SU-DHL-6 (cell line): ENCODE measurements at regions not wholly inside any gene's neighbourhood (a gene's known extent, or its start where the extent isn't known, plus 50 kb on each side); places are given as distances from the start of the nearest gene placed in this dataset.
"Not testable (repeated sequence)": the region's sequence is repeated elsewhere in the genome, so short reads cannot be mapped to it uniquely, and the experiment has no call there.

Experiments
- H2AFZ ChIP-seq: fragments of 200-600 bp; sonication (generic); 2 replicates; pipeline ENCODE4 v1.6.1; 2014; ENCODE audit warnings: low read depth, mild to moderate bottlenecking, moderate library complexity, mixed read lengths, antibody characterized with exemption, low read length; ENCODE audit not compliant: severe bottlenecking
- H3F3A ChIP-seq: fragments of 200-600 bp; shearing (Covaris generic); 2 replicates; pipeline ENCODE4 v1.6.0; 2016; ENCODE audit warnings: antibody characterized with exemption, mild to moderate bottlenecking; ENCODE audit not compliant: insufficient read depth
- H3K27ac ChIP-seq: fragments of 200-600 bp; sonication (generic); 2 replicates; pipeline ENCODE4 v1.5.1; 2016; ENCODE audit warnings: low read depth, mild to moderate bottlenecking, low read length, moderate library complexity, mixed read lengths
- H3K27me3 ChIP-seq: fragments of 200-600 bp; sonication (generic), shearing (Covaris generic); 2 replicates; pipeline ENCODE4 v1.6.0; 2014; ENCODE audit warnings: mild to moderate bottlenecking, low read length
- H3K36me3 ChIP-seq: fragments of 200-600 bp; sonication (generic); 2 replicates; pipeline ENCODE4 v1.6.1; 2014; ENCODE audit warnings: mild to moderate bottlenecking, low read length, mixed read lengths
- H3K4me2 ChIP-seq: fragments of 300-600, 200-600 bp; shearing (Covaris generic), sonication (generic); 2 replicates; pipeline ENCODE4 v1.6.0; 2014; ENCODE audit warnings: low read length, low read depth, mild to moderate bottlenecking; ENCODE audit not compliant: poor library complexity, severe bottlenecking
- H3K4me3 ChIP-seq: fragments of 200-600 bp; sonication (generic); 2 replicates; pipeline ENCODE4 v1.5.1; 2014; ENCODE audit warnings: antibody characterized with exemption, low read length, mild to moderate bottlenecking, mixed read lengths; ENCODE audit not compliant: insufficient read depth, poor library complexity, severe bottlenecking
- H3K79me2 ChIP-seq: fragments of 200-600 bp; sonication (generic); 2 replicates; pipeline ENCODE4 v1.6.1; 2014; ENCODE audit warnings: mild to moderate bottlenecking, low read length, moderate library complexity; ENCODE audit not compliant: insufficient read depth
- H3K9ac ChIP-seq: fragments of 200-600 bp; sonication (generic); 2 replicates; pipeline ENCODE4 v1.7.0; 2014; ENCODE audit warnings: mild to moderate bottlenecking, low read length
- H3K9me2 ChIP-seq: fragments of 200-600 bp; sonication (generic); replicated peaks from 2 replicates; pipeline ENCODE4 v1.6.1; 2014; ENCODE audit warnings: low read length; ENCODE audit not compliant: insufficient read depth
- H3K9me3 ChIP-seq: fragments of 200-600 bp; sonication (generic); 2 replicates; pipeline ENCODE4 v1.6.1; 2014; ENCODE audit warnings: low read length, mixed read lengths; ENCODE audit not compliant: insufficient read depth
- H4K20me1 ChIP-seq: fragments of 200-600 bp; sonication (generic); 2 replicates; pipeline ENCODE4 v1.6.1; 2014; ENCODE audit warnings: low read depth, mild to moderate bottlenecking, antibody characterized with exemption, low read length, moderate library complexity, mixed read lengths
- EZH2phosphoT487 ChIP-seq: fragments of 200-600 bp; sonication (generic), shearing (Covaris generic); conservative IDR thresholded peaks from 2 replicates; pipeline ENCODE4 v1.6.1; 2018; ENCODE audit warnings: mild to moderate bottlenecking, antibody characterized with exemption, low read length, moderate library complexity, mixed read lengths
- TF ChIP-seq, protein P1 (sequence below): fragments of 200-600 bp; sonication (generic); IDR thresholded peaks from one replicate; pipeline ENCODE4 v1.5.1; 2017; ENCODE audit warnings: antibody characterized with exemption, mild to moderate bottlenecking, low read length, moderate library complexity; ENCODE audit not compliant: insufficient read depth, poor library complexity, severe bottlenecking

DNA sequence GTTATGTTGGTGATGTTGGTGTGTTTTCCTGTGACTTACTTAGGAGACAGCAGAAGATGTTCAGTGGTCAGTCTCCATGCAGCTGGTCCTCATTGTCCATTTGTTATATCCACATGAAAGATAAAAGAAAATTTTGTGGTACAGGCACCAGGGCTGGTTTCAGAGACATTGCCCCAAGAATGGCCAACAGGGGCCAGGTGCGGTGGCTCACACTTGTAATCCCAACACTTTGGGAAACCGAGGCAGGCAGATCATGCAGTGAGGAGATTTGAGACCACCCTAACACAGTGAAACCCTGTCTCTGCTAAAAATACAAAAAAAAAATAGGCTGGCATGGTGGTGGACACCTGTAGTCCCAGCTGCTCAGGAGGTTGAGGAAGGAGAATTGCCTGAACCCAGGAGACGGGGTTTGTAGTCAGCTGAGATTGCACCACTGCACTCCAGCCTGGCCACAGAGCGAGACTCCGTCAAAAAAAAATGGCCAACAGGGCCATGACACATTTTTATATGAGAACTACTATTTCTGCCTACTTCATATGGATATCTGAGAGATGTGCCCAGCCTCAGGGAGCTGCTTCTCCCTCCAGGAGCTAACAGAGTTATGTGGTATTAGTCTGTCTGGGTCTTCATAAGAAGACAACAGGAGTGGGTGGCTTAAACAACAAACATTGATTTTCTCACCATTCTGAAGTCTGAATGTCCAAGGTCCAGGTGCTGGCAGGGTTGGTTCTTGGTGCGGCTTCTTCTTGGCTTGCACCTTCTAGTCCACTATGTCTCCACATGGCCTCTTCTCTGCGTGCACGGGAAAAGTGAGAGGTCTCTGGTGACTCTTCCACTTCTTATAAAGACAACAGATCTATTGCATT is 821.7 kb downstream of the TMEM121 start:
- no peak overlapping the region for H3K4me2 ChIP-seq
- H3K4me3 ChIP-seq = no peak overlapping the region
- no peak overlapping the region for H3K9ac ChIP-seq
- no peaks in the 10 kb centered on the region for H3F3A ChIP-seq
- H3K27me3 ChIP-seq = no peaks in the 10 kb centered on the region
- no peak overlapping the region for H3K27ac ChIP-seq
- no peaks in the 10 kb centered on the region for H3K9me3 ChIP-seq
- no peaks in the 10 kb centered on the region for H3K36me3 ChIP-seq
- TF ChIP-seq, protein P1, sequence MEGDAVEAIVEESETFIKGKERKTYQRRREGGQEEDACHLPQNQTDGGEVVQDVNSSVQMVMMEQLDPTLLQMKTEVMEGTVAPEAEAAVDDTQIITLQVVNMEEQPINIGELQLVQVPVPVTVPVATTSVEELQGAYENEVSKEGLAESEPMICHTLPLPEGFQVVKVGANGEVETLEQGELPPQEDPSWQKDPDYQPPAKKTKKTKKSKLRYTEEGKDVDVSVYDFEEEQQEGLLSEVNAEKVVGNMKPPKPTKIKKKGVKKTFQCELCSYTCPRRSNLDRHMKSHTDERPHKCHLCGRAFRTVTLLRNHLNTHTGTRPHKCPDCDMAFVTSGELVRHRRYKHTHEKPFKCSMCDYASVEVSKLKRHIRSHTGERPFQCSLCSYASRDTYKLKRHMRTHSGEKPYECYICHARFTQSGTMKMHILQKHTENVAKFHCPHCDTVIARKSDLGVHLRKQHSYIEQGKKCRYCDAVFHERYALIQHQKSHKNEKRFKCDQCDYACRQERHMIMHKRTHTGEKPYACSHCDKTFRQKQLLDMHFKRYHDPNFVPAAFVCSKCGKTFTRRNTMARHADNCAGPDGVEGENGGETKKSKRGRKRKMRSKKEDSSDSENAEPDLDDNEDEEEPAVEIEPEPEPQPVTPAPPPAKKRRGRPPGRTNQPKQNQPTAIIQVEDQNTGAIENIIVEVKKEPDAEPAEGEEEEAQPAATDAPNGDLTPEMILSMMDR = no peak
- no peak for TF ChIP-seq EZH2phosphoT487
- no peaks in the 10 kb centered on the region for H3K79me2 ChIP-seq
- no peak overlapping the region for H2AFZ ChIP-seq
- H3K9me2 ChIP-seq = no peaks in the 10 kb centered on the region
- no peaks in the 10 kb centered on the region for H4K20me1 ChIP-seq

DNA sequence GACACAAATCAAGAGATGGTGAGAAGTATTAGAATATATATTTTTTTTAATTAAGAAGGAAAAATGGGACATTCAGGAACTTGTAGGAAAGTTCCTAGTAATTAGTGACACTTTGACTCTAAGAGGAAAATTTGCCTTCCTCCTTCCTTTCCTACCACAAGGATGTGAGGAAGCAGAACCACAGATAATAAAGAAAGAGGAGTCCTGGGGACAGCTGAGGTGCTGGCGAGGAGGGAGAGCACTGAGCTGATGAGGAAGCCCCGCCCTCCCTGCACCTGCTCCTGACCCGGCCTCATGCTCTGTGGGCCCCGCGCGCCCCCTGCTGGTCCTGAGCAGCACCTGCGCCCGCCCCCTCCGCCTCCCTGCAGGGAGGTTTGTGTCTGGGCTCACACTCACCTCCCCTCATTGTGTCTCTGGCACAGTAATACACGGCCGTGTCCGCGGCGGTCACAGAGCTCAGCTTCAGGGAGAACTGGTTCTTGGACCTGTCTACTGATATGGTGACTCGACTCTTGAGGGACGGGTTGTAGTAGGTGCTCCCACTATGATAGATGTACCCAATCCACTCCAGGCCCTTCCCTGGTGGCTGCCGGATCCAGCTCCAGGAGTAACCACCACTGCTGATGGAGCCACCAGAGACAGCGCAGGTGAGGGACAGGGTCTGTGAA is 822.6 kb downstream of the TMEM121 start:
- not testable (repeated sequence) for H3K36me3 ChIP-seq, H2AFZ ChIP-seq, H3K27me3 ChIP-seq, H3K9ac ChIP-seq, H3K9me2 ChIP-seq, H3K9me3 ChIP-seq, H3F3A ChIP-seq, H3K27ac ChIP-seq, H3K4me2 ChIP-seq, H3K79me2 ChIP-seq, H4K20me1 ChIP-seq, H3K4me3 ChIP-seq

DNA sequence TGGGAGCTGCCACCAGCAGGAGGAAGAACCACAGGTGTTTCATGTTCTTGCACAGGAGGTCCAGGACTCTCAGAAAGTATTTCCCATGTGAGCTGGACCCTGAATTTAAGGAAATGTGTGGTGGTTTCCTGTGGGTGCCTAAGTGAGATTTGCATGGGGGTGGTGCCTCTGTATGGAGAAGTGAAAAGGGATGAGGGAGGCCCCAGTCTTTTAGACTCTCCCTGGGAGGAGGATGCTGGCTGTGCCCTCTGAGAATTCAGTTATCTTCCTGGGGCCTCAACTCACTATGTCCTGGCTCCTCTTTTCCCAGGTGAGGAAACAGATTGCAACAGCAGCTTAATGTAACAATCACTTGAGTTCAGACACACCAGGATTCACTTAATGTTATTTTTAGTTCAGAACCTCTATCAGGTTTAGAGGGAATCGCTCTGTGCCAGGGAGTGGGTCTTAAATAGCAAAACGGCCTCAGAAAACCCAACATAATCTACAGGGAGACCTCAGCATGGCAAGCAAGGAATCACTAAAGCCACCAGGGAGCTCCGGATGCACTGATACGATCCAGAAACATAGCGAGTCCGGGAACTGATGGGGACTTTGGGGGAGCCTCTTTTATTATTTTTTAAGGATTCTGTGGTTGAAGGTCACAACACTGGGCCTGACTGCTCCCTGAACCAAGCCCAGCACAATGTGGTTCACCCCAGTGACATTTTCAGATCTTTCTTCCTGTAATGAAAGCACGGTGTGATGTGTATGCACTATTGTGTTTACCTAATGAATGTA is 823.5 kb downstream of the TMEM121 start:
- H3K9me3 ChIP-seq, H3K9ac ChIP-seq, H3K9me2 ChIP-seq, H3K4me3 ChIP-seq, H3F3A ChIP-seq, H3K36me3 ChIP-seq, H3K27ac ChIP-seq, H3K4me2 ChIP-seq, H3K27me3 ChIP-seq, H3K79me2 ChIP-seq, H2AFZ ChIP-seq, H4K20me1 ChIP-seq: not testable (repeated sequence)

DNA sequence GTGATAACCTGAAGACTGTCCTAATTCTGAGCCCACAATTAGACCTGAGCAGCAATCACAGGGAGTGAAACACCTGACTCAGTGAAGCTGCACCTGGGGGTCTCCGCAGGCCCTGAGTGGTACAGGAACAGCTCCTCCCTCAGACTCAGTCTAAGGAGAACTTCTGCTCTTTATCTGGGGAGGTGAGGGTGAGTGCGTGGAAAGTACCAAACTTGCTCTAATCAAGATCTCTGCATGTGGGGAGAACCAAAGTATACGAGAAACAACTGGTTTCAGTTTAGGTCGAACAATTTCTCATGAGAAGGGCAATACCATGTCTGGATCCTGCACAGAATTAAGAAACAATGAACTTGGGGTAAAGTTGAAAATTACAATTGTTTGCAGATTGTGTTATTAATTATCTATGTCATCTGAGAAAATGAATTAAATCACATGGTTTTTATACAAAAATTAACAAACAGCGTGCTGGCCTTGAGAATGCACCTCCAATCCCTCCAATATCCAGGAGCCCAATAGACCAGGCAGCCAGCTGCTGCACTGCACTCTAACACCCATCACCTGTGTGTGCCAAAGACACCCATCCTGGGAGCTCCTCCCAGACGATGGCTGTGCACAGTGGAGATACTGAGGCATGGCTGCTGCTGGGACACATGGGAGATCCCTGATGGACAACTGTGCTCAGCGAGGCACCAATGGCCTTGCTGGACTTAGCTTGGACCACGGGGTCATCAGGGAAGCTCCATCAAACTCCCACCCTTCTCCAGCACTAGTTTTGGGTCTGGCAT is 828.8 kb downstream of the TMEM121 start:
- H3K27ac ChIP-seq, H3K79me2 ChIP-seq, H3K36me3 ChIP-seq, H4K20me1 ChIP-seq, H3K4me3 ChIP-seq, H3K9me2 ChIP-seq, H2AFZ ChIP-seq, H3K27me3 ChIP-seq, H3K9ac ChIP-seq, H3F3A ChIP-seq, H3K9me3 ChIP-seq: not testable (repeated sequence)
- peak overlapping the region; percentile 17 for H3K4me2 ChIP-seq

DNA sequence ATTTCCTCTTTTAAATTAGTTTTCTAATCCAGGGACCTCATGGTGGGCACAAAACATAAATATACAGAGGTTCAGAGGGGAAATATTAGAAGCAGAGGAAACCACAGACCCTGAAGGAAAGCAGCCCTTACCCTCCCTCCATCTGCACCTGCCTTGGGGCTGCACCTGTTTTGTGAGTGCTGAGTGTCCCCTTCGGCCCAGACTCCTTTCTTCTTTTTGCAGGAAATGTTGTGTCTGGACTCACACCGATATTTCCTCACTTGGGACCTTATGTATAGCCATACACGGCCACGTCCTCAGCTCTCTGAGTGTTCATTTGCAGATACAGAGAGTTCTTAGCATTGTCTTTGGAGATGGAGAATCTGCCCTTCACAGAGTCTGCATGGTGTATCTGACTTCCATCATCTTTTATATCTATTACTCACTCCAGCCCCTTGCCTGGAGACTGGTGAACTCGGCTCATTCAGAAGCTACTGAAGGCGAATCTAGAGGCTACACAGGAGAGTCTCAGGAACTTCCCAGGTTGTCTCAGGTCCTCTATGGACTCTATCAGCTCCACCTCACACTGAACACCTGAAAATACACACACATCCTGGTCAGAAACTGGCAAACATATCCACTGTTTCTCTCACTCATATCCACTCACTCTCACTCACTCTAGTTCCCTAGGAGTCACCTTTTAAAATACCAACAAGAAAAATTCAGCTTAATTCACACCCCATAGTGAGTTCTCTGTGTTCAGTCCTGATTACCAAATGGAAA is 829.7 kb downstream of the TMEM121 start:
- not testable (repeated sequence) for H3K9me3 ChIP-seq, H3K4me3 ChIP-seq, H3K79me2 ChIP-seq, H3K9ac ChIP-seq, H4K20me1 ChIP-seq, H3F3A ChIP-seq, H2AFZ ChIP-seq, H3K27me3 ChIP-seq, H3K36me3 ChIP-seq, H3K27ac ChIP-seq, H3K9me2 ChIP-seq
- H3K4me2 ChIP-seq = peak overlapping the region; percentile 17

DNA sequence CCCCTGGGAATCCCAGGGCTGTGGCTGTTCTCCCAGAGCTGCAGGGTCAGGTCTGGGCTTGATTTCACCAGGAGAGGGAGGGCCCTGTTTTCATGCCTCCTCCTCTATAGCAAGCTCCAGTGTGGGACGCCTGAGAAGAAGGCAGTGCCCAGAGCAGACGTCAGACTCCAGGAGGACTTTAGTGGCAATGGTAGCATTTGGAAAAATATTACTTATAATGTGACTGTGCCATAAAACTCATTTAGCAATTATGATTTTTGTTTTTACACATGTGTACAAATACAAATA is 830.2 kb downstream of the TMEM121 start:
- not testable (repeated sequence) for H3K4me2 ChIP-seq, H3K27me3 ChIP-seq, H3K36me3 ChIP-seq, H2AFZ ChIP-seq, H3K79me2 ChIP-seq, H3K9ac ChIP-seq, H3K9me2 ChIP-seq, H3K27ac ChIP-seq, H3F3A ChIP-seq, H4K20me1 ChIP-seq, H3K4me3 ChIP-seq, H3K9me3 ChIP-seq
